GM23338 (cell line): ENCODE measurements at regions not wholly inside any gene's neighbourhood (a gene's known extent, or its start where the extent isn't known, plus 50 kb on each side); places are given as distances from the start of the nearest gene placed in this dataset.

Experiments used
- ATAC-seq: fragments of 200-7000 bp; cut with Tn5 transposase; 3 replicates; pipeline ENCODE4 v1.9.1; 2020
- DNase-seq: peaks from one replicate; pipeline ENCODE4 v3.0.0-alpha.2; 2015; ENCODE audit warnings: low spot score
- H2AFZ ChIP-seq: fragments of 200-600 bp; sonication (generic); 2 replicates; pipeline ENCODE4 v1.8.0; 2016; ENCODE audit warnings: antibody characterized with exemption, mild to moderate bottlenecking, moderate library complexity
- H3F3A ChIP-seq: fragments of 200-600 bp; sonication (generic); replicated peaks from 2 replicates; pipeline ENCODE4 v1.8.0; 2017; ENCODE audit warnings: antibody characterized with exemption, mixed run types, low read depth
- H3K27ac ChIP-seq: fragments of 200-600 bp; sonication (generic); 2 replicates; pipeline ENCODE4 v1.6.1; 2016; ENCODE audit warnings: low read depth
- H3K27me3 ChIP-seq: fragments of 200-600 bp; sonication (generic); 2 replicates; pipeline ENCODE4 v1.8.0; 2016; ENCODE audit warnings: mild to moderate bottlenecking, mixed run types, moderate library complexity; ENCODE audit not compliant: insufficient read depth
- H3K36me3 ChIP-seq: fragments of 200-600 bp; sonication (generic); 2 replicates; pipeline ENCODE4 v1.8.0; 2016; ENCODE audit warnings: mild to moderate bottlenecking; ENCODE audit not compliant: insufficient read depth
- H3K4me1 ChIP-seq: fragments of 200-600 bp; sonication (generic); 2 replicates; pipeline ENCODE4 v1.8.0; 2016; ENCODE audit warnings: mild to moderate bottlenecking, moderate library complexity; ENCODE audit not compliant: insufficient read depth
- H3K4me2 ChIP-seq: fragments of 200-600 bp; sonication (generic); 2 replicates; pipeline ENCODE4 v1.7.1; 2017; ENCODE audit warnings: mixed run types
- H3K4me3 ChIP-seq: fragments of 200-600 bp; sonication (generic); 2 replicates; pipeline ENCODE4 v1.6.1; 2016; ENCODE audit warnings: mixed run types
- H3K79me2 ChIP-seq: fragments of 200-600 bp; sonication (generic); replicated peaks from 2 replicates; pipeline ENCODE4 v1.8.0; 2017; ENCODE audit warnings: mild to moderate bottlenecking; ENCODE audit not compliant: insufficient read depth
- H3K9me2 ChIP-seq: fragments of 200-600 bp; sonication (generic); 2 replicates; pipeline ENCODE4 v1.8.0; 2017; ENCODE audit not compliant: insufficient read depth
- H4K20me1 ChIP-seq: fragments of 200-600 bp; sonication (generic); replicated peaks from 2 replicates; pipeline ENCODE4 v1.8.0; 2017; ENCODE audit warnings: mild to moderate bottlenecking; ENCODE audit not compliant: insufficient read depth
- H3K27ac Mint-ChIP-seq: 2 replicates; pipeline ENCODE4 v1.8.0; 2020; ENCODE audit warnings: inconsistent platforms, mild to moderate bottlenecking, moderate library complexity, mixed read lengths
- H3K27me3 Mint-ChIP-seq: 3 replicates; pipeline ENCODE4 v1.8.0; 2022; ENCODE audit warnings: low read depth, mild to moderate bottlenecking, moderate library complexity, mixed read lengths, inconsistent platforms; ENCODE audit not compliant: insufficient read depth, poor library complexity
- H3K36me3 Mint-ChIP-seq: 3 replicates; pipeline ENCODE4 v1.8.0; 2021; ENCODE audit warnings: low read depth, mild to moderate bottlenecking, inconsistent platforms, moderate library complexity, mixed read lengths
- H3K4me1 Mint-ChIP-seq: 3 replicates; pipeline ENCODE4 v1.8.0; 2020; ENCODE audit warnings: mild to moderate bottlenecking, inconsistent platforms, mixed read lengths
- H3K4me3 Mint-ChIP-seq: 3 replicates; pipeline ENCODE4 v1.8.0; 2021; ENCODE audit warnings: moderate library complexity, mild to moderate bottlenecking, inconsistent platforms, mixed read lengths
- H3K9me3 Mint-ChIP-seq: 3 replicates; pipeline ENCODE4 v1.8.0; 2020; ENCODE audit warnings: moderate library complexity, mild to moderate bottlenecking, inconsistent platforms, mixed read lengths
- CREB1 ChIP-seq: fragments of 250-450 bp; sonication (Bioruptor Pico); IDR thresholded peaks from 2 replicates; pipeline ENCODE4 v1.5.0; 2020; ENCODE audit warnings: low read depth, mild to moderate bottlenecking, moderate library complexity
- CTCF ChIP-seq, 2 experiments: fragments of 200-600 bp in 1 of 2; sonication (generic) in 1 of 2; conservative IDR thresholded peaks; 2 replicates each; pipeline versions ENCODE4 v1.5.1 to v1.6.1; 2016 to 2017; ENCODE audit warnings: antibody characterized with exemption in 2 of 2, low read depth in 2 of 2, mild to moderate bottlenecking in 2 of 2, moderate library complexity in 1 of 2
- EZH2 ChIP-seq: fragments of 200-600 bp; sonication (generic); IDR thresholded peaks from one replicate; pipeline ENCODE4 v1.8.0; 2017; ENCODE audit warnings: antibody characterized with exemption, mild to moderate bottlenecking, low read depth; ENCODE audit not compliant: unreplicated experiment
- EZH2phosphoT487 ChIP-seq: fragments of 200-600 bp; sonication (generic); IDR thresholded peaks from one replicate; pipeline ENCODE4 v1.8.1; 2018; ENCODE audit warnings: antibody characterized with exemption; ENCODE audit not compliant: unreplicated experiment
- JUNB ChIP-seq: IDR thresholded peaks from one replicate; pipeline ENCODE4 v1.6.1; 2016; ENCODE audit warnings: antibody characterized with exemption; ENCODE audit not compliant: unreplicated experiment
- NANOG ChIP-seq: IDR thresholded peaks from 2 replicates; pipeline ENCODE4 v1.6.1; 2016; ENCODE audit warnings: antibody characterized with exemption, borderline replicate concordance
- POLR2AphosphoS5 ChIP-seq: IDR thresholded peaks from 2 replicates; pipeline ENCODE4 v1.6.1; 2016; ENCODE audit warnings: antibody characterized with exemption, low read depth
- REST ChIP-seq: IDR thresholded peaks from one replicate; pipeline ENCODE4 v1.6.1; 2018; ENCODE audit warnings: antibody characterized with exemption; ENCODE audit not compliant: unreplicated experiment
- STAT1 ChIP-seq: IDR thresholded peaks from one replicate; pipeline ENCODE4 v1.6.1; 2016; ENCODE audit warnings: antibody characterized with exemption; ENCODE audit not compliant: unreplicated experiment
- ZNF114 ChIP-seq: fragments of 250-450 bp; sonication (Bioruptor Pico); IDR thresholded peaks from 2 replicates; pipeline ENCODE4 v1.5.0; 2020; ENCODE audit warnings: mild to moderate bottlenecking, moderate library complexity
- ZNF331 ChIP-seq: fragments of 250-450 bp; sonication (Bioruptor Pico); IDR thresholded peaks from 2 replicates; pipeline ENCODE4 v1.5.0; 2020; ENCODE audit warnings: low read depth, mild to moderate bottlenecking, moderate library complexity
- TF ChIP-seq, protein P1 (sequence below): IDR thresholded peaks from 2 replicates; pipeline ENCODE4 v1.6.1; 2016; ENCODE audit warnings: antibody characterized with exemption
- TF ChIP-seq, protein P2 (sequence below): fragments of 250-450 bp; sonication (Bioruptor Pico); IDR thresholded peaks from 2 replicates; pipeline ENCODE4 v1.5.0; 2020; ENCODE audit warnings: mild to moderate bottlenecking, moderate library complexity

DNA sequence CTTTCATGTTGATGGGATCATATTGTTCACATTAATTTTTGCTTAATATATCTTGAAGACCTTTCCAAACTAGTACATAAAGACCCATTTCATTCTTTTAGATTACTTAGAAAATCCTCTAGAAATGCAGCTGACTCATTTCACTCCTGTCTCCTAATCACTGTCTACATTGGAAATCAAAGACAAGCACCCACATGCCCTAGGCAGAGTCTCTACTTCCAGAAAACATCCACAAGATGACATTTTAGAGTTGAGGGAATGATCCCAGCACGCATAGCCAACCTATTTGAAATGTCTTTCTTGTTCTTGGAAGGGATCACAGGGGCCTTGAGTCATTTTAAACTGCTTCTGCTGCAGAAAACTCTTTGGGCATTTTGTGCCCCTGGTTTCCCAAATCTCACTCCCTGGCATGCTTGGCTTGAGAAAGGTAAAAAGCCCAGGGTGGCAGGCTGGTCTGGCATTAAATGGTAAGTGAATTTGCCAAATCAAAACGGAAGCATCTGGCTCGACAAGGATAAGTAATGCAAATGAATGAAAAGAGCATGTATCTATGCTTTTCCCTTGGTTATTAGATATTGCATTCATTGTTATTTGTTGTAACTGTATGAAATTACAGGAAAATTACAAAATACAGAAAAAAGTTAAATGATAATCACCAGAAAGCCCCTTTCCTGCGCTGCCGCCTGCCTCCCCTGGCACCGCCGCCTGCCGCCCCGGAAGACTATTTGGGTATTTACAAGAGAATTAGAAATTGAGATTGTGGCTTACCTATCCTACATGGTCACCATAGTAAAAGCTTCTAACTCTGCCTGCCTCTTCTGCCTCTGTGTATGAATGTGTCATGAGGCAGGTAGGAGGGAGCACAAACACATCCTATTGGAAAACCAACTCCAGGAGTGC lies 225.3 kb downstream of the PTEN start:
- Mint-ChIP-seq H3K4me1 (no peaks in the 10 kb centered on the region), H3K36me3 (no peaks in the 10 kb centered on the region), H3K27ac (no peak overlapping the region), H3K27me3 (no peaks in the 10 kb centered on the region), H3K9me3 (no peaks in the 10 kb centered on the region), H3K4me3 (no peak overlapping the region)
- Histone ChIP-seq H3K4me1 (no peaks in the 10 kb centered on the region), H3F3A (no peaks in the 10 kb centered on the region), H3K9me2 (no peaks in the 10 kb centered on the region), H3K4me3 (no peak overlapping the region), H3K27ac (no peak overlapping the region), H3K79me2 (no peaks in the 10 kb centered on the region), H3K27me3 (no peaks in the 10 kb centered on the region), H3K4me2 (no peak overlapping the region), H2AFZ (no peak overlapping the region), H4K20me1 (no peaks in the 10 kb centered on the region), H3K36me3 (no peaks in the 10 kb centered on the region)
- no peak for TF ChIP-seq REST
- TF ChIP-seq JUNB, result no peak
- TF ChIP-seq STAT1, result no peak
- TF ChIP-seq EZH2, result no peak
- TF ChIP-seq, protein P1, sequence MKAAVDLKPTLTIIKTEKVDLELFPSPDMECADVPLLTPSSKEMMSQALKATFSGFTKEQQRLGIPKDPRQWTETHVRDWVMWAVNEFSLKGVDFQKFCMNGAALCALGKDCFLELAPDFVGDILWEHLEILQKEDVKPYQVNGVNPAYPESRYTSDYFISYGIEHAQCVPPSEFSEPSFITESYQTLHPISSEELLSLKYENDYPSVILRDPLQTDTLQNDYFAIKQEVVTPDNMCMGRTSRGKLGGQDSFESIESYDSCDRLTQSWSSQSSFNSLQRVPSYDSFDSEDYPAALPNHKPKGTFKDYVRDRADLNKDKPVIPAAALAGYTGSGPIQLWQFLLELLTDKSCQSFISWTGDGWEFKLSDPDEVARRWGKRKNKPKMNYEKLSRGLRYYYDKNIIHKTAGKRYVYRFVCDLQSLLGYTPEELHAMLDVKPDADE, result no peak
- no peak for TF ChIP-seq POLR2AphosphoS5
- TF ChIP-seq NANOG, result no peak
- TF ChIP-seq CTCF (conservative IDR thresholded peaks at IDR 0.05; ENCODE audit: low read depth in 2 of 2), result no peak
- no peak for TF ChIP-seq ZNF114 (CRISPR knock-in tag)
- no peak for TF ChIP-seq EZH2phosphoT487
- TF ChIP-seq ZNF331 (CRISPR knock-in tag), result no peak
- TF ChIP-seq CREB1 (CRISPR knock-in tag), result no peak
- TF ChIP-seq, protein P2, sequence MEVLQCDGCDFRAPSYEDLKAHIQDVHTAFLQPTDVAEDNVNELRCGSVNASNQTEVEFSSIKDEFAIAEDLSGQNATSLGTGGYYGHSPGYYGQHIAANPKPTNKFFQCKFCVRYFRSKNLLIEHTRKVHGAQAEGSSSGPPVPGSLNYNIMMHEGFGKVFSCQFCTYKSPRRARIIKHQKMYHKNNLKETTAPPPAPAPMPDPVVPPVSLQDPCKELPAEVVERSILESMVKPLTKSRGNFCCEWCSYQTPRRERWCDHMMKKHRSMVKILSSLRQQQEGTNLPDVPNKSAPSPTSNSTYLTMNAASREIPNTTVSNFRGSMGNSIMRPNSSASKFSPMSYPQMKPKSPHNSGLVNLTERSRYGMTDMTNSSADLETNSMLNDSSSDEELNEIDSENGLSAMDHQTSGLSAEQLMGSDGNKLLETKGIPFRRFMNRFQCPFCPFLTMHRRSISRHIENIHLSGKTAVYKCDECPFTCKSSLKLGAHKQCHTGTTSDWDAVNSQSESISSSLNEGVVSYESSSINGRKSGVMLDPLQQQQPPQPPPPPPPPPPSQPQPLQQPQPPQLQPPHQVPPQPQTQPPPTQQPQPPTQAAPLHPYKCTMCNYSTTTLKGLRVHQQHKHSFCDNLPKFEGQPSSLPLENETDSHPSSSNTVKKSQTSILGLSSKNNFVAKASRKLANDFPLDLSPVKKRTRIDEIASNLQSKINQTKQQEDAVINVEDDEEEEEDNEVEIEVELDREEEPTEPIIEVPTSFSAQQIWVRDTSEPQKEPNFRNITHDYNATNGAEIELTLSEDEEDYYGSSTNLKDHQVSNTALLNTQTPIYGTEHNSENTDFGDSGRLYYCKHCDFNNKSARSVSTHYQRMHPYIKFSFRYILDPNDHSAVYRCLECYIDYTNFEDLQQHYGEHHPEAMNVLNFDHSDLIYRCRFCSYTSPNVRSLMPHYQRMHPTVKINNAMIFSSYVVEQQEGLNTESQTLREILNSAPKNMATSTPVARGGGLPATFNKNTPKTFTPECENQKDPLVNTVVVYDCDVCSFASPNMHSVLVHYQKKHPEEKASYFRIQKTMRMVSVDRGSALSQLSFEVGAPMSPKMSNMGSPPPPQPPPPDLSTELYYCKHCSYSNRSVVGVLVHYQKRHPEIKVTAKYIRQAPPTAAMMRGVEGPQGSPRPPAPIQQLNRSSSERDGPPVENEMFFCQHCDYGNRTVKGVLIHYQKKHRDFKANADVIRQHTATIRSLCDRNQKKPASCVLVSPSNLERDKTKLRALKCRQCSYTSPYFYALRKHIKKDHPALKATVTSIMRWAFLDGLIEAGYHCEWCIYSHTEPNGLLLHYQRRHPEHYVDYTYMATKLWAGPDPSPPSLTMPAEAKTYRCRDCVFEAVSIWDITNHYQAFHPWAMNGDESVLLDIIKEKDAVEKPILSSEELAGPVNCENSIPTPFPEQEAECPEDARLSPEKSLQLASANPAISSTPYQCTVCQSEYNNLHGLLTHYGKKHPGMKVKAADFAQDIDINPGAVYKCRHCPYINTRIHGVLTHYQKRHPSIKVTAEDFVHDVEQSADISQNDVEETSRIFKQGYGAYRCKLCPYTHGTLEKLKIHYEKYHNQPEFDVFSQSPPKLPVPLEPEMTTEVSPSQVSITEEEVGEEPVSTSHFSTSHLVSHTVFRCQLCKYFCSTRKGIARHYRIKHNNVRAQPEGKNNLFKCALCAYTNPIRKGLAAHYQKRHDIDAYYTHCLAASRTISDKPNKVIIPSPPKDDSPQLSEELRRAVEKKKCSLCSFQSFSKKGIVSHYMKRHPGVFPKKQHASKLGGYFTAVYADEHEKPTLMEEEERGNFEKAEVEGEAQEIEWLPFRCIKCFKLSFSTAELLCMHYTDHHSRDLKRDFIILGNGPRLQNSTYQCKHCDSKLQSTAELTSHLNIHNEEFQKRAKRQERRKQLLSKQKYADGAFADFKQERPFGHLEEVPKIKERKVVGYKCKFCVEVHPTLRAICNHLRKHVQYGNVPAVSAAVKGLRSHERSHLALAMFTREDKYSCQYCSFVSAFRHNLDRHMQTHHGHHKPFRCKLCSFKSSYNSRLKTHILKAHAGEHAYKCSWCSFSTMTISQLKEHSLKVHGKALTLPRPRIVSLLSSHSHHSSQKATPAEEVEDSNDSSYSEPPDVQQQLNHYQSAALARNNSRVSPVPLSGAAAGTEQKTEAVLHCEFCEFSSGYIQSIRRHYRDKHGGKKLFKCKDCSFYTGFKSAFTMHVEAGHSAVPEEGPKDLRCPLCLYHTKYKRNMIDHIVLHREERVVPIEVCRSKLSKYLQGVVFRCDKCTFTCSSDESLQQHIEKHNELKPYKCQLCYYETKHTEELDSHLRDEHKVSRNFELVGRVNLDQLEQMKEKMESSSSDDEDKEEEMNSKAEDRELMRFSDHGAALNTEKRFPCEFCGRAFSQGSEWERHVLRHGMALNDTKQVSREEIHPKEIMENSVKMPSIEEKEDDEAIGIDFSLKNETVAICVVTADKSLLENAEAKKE (CRISPR knock-in tag), result no peak
- DNase-seq, result no peak
- no peak for ATAC-seq
